ENCODE measurements at regions not wholly inside any gene's neighbourhood (a gene's known extent, or its start where the extent isn't known, plus 50 kb on each side); places are given as distances from the start of the nearest gene placed in this dataset.

DNA sequence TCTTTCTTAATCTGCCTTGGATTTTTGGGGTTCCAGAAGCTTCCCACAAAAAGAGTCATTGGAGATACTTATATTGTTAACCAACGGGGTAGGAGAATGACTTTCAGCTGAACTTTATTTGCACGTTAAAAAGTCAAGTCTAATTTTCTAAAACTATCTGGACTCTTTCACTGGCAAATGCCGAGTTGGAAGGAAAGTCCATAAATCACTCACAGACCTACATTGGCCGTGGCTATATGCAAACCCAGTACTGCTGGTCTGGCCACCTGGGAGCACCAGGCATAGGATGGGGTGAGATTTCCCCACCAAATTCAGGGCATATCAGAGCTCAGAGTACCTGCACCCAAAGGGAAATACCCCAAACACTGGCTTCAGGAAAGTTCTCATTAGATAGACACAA lies 71.3 kb upstream of the SALL4 start:
- no peak for TF ChIP-seq CEBPB (IDR thresholded peaks at IDR 0.05)
- TF ChIP-seq, protein P1, sequence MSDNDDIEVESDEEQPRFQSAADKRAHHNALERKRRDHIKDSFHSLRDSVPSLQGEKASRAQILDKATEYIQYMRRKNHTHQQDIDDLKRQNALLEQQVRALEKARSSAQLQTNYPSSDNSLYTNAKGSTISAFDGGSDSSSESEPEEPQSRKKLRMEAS (IDR thresholded peaks at IDR 0.05), result no peak
- TF ChIP-seq, protein P2, sequence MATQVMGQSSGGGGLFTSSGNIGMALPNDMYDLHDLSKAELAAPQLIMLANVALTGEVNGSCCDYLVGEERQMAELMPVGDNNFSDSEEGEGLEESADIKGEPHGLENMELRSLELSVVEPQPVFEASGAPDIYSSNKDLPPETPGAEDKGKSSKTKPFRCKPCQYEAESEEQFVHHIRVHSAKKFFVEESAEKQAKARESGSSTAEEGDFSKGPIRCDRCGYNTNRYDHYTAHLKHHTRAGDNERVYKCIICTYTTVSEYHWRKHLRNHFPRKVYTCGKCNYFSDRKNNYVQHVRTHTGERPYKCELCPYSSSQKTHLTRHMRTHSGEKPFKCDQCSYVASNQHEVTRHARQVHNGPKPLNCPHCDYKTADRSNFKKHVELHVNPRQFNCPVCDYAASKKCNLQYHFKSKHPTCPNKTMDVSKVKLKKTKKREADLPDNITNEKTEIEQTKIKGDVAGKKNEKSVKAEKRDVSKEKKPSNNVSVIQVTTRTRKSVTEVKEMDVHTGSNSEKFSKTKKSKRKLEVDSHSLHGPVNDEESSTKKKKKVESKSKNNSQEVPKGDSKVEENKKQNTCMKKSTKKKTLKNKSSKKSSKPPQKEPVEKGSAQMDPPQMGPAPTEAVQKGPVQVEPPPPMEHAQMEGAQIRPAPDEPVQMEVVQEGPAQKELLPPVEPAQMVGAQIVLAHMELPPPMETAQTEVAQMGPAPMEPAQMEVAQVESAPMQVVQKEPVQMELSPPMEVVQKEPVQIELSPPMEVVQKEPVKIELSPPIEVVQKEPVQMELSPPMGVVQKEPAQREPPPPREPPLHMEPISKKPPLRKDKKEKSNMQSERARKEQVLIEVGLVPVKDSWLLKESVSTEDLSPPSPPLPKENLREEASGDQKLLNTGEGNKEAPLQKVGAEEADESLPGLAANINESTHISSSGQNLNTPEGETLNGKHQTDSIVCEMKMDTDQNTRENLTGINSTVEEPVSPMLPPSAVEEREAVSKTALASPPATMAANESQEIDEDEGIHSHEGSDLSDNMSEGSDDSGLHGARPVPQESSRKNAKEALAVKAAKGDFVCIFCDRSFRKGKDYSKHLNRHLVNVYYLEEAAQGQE (IDR thresholded peaks at IDR 0.05; ENCODE audit: low read depth), result no peak
- TF ChIP-seq EP300 (IDR thresholded peaks at IDR 0.05; ENCODE audit: borderline replicate concordance), result no peak
- no peak for TF ChIP-seq ZBTB7A (IDR thresholded peaks at IDR 0.05; ENCODE audit: low read depth)
- TF ChIP-seq RAD21 (IDR thresholded peaks at IDR 0.05; ENCODE audit: low read depth), result no peak
- no peak for TF ChIP-seq EGR1 (IDR thresholded peaks at IDR 0.05)
- TF ChIP-seq TAF1 (IDR thresholded peaks at IDR 0.05; ENCODE audit: low read depth), result no peak
- no peak for TF ChIP-seq YY1 (IDR thresholded peaks at IDR 0.05; ENCODE audit: low read depth)
- TF ChIP-seq CREB1 (IDR thresholded peaks at IDR 0.05; ENCODE audit: low read depth), result no peak
- TF ChIP-seq NFIC (IDR thresholded peaks at IDR 0.05), result no peak
- TF ChIP-seq TEAD4 (IDR thresholded peaks at IDR 0.05), result no peak

Data from Ishikawa (cell line).